ENCODE measurements at regions not wholly inside any gene's neighbourhood (a gene's known extent, or its start where the extent isn't known, plus 50 kb on each side); places are given as distances from the start of the nearest gene placed in this dataset.

GRCh38 chr1:59015708-59016107, 231.9 kb upstream of the JUN start:
- 46 to 67% (median 63%) methylated on average over 4 of the region's 4 CpGs for WGBS, 5 donors
- intact Hi-C loops (cut with DNase I; ENCODE audit: low total_unique reads), result no loop called here
- no peak for DNase-seq
- H3K27ac ChIP-seq, result no peak overlapping the region
- H3K27me3 ChIP-seq (replicated peaks in 1 of 7), result no peaks in the 10 kb centered on the region
- peaks cover 12 to 53% (median 34%) of the 10 kb centered on the region in 6 donors for H3K4me1 ChIP-seq
- no peak overlapping the region for H3K4me3 ChIP-seq
- no peaks in the 10 kb centered on the region for H3K9me3 ChIP-seq
- no peaks in the 10 kb centered on the region for H3K36me3 ChIP-seq
- TF ChIP-seq POLR2A (IDR thresholded peaks at IDR 0.05), result no peak
- TF ChIP-seq, protein P1, sequence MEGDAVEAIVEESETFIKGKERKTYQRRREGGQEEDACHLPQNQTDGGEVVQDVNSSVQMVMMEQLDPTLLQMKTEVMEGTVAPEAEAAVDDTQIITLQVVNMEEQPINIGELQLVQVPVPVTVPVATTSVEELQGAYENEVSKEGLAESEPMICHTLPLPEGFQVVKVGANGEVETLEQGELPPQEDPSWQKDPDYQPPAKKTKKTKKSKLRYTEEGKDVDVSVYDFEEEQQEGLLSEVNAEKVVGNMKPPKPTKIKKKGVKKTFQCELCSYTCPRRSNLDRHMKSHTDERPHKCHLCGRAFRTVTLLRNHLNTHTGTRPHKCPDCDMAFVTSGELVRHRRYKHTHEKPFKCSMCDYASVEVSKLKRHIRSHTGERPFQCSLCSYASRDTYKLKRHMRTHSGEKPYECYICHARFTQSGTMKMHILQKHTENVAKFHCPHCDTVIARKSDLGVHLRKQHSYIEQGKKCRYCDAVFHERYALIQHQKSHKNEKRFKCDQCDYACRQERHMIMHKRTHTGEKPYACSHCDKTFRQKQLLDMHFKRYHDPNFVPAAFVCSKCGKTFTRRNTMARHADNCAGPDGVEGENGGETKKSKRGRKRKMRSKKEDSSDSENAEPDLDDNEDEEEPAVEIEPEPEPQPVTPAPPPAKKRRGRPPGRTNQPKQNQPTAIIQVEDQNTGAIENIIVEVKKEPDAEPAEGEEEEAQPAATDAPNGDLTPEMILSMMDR (IDR thresholded peaks at IDR 0.05 in 8 of 11, conservative IDR thresholded peaks at IDR 0.05 in 3 of 11), result no peak
- TF ChIP-seq POLR2AphosphoS5 (IDR thresholded peaks at IDR 0.05), result no peak

DNA sequence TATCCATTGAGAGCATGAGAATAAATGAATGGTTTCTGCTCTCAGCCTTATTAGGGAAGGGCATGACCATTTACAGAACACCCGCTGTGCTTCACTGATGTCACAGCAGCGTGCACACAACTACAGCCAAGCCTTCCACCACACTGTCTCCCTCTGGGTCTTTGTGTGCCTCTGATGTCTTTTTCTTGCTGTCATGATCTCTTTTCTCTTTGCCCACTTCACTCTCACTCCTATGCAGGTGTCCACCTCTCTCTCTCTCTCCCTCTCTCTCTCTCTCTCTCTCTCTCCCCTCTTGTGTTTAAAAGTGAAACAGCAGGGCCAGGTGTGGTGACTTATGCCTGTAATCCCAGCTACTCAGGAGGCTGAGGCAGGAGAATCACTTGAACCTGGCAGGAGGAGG, 232.5 kb upstream of the JUN start:
- no peak overlapping the region for H3K27ac ChIP-seq
- WGBS, 5 donors, result 74 to 97% (median 90%) methylated on average over 2 of the region's 2 CpGs
- no peaks in the 10 kb centered on the region for H3K27me3 ChIP-seq (replicated peaks in 1 of 7)
- TF ChIP-seq POLR2A (IDR thresholded peaks at IDR 0.05), result no peak
- TF ChIP-seq, protein P1 (IDR thresholded peaks at IDR 0.05 in 8 of 11, conservative IDR thresholded peaks at IDR 0.05 in 3 of 11), result peak in 1 of 11 experiments; percentile 20
- no peak for TF ChIP-seq POLR2AphosphoS5 (IDR thresholded peaks at IDR 0.05)
- DNase-seq, result no peak
- intact Hi-C loops (cut with DNase I; ENCODE audit: low total_unique reads), result no loop called here
- H3K4me3 ChIP-seq, result no peak overlapping the region
- no peaks in the 10 kb centered on the region for H3K36me3 ChIP-seq
- H3K4me1 ChIP-seq, result peaks cover 16 to 60% (median 37%) of the 10 kb centered on the region in 6 donors
- no peaks in the 10 kb centered on the region for H3K9me3 ChIP-seq

- Histone ChIP-seq H3K36me3 (no peaks in the 10 kb centered on the region), H3K9me3 (no peaks in the 10 kb centered on the region), H3K27me3 (replicated peaks in 1 of 7) (no peaks in the 10 kb centered on the region), H3K4me1 (peaks cover 16 to 57% (median 35%) of the 10 kb centered on the region in 6 donors), H3K4me3 (no peak overlapping the region), H3K27ac (no peak overlapping the region)
- DNase-seq, result no peak
- TF ChIP-seq POLR2A (IDR thresholded peaks at IDR 0.05), result no peak
- no peak for TF ChIP-seq POLR2AphosphoS5 (IDR thresholded peaks at IDR 0.05)
- TF ChIP-seq, protein P1 (IDR thresholded peaks at IDR 0.05 in 8 of 11, conservative IDR thresholded peaks at IDR 0.05 in 3 of 11), result no peak
- intact Hi-C loops (cut with DNase I; ENCODE audit: low total_unique reads), result no loop called here
- WGBS, 5 donors, result 63 to 93% (median 84%) methylated on average over 8 of the region's 8 CpGs
Observed at GRCh38 chr1:59017501-59018231, 233.8 kb upstream of the JUN start.

DNA sequence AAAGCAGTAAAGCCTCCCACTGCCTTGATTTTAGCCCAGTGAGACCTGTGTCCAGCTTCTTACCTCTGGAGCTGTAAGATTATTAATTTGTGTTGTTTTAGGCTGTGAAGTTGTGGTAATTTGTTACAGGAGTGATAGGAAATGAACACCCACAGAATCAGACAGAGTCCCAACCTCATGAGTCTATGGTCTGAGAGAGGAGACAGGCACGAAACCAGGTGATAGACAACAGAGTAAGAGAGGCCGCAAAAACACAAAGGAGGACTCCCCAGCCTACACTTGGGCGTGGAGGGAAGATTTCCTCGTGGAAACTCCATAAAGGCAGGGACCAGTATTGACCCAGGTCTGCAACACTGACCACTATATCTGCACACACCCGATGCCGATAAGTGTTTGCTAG, 234.6 kb upstream of the JUN start:
- no peak overlapping the region for H3K27ac ChIP-seq
- peaks cover 13 to 49% (median 27%) of the 10 kb centered on the region in 6 donors for H3K4me1 ChIP-seq
- 75 to 92% (median 81%) methylated on average over 6 of the region's 6 CpGs for WGBS, 5 donors
- no peaks in the 10 kb centered on the region for H3K36me3 ChIP-seq
- H3K4me3 ChIP-seq, result no peak overlapping the region
- intact Hi-C loops (cut with DNase I; ENCODE audit: low total_unique reads), result no loop called here
- no peak for DNase-seq
- no peaks in the 10 kb centered on the region for H3K9me3 ChIP-seq
- no peak for TF ChIP-seq POLR2AphosphoS5 (IDR thresholded peaks at IDR 0.05)
- TF ChIP-seq POLR2A (IDR thresholded peaks at IDR 0.05), result no peak
- TF ChIP-seq, protein P1 (IDR thresholded peaks at IDR 0.05 in 8 of 11, conservative IDR thresholded peaks at IDR 0.05 in 3 of 11), result no peak
- H3K27me3 ChIP-seq (replicated peaks in 1 of 7), result no peaks in the 10 kb centered on the region

Data from spleen (tissue), 11 donors.